ENCODE measurements at regions not wholly inside any gene's neighbourhood (a gene's known extent, or its start where the extent isn't known, plus 50 kb on each side); places are given as distances from the start of the nearest gene placed in this dataset.
"Not testable (repeated sequence)": the region's sequence is repeated elsewhere in the genome, so short reads cannot be mapped to it uniquely, and the experiment has no call there.

GRCh38 chr3:22861426-22861825, 341.7 kb upstream of the UBE2E2 start:
- H3K27ac ChIP-seq (ENCODE audit: low read depth, low read length) = no peak overlapping the region
- Mint-ChIP-seq H3K36me3 (no peaks in the 10 kb centered on the region), H3K27ac (no peak overlapping the region), H3K27me3 (no peaks in the 10 kb centered on the region), H3K4me3 (no peak overlapping the region), H3K9me3 (peaks cover 0 to 4% (median 0%) of the 10 kb centered on the region in 8 donors), H3K4me1 (no peaks in the 10 kb centered on the region)
- H3K4me3 ChIP-seq (ENCODE audit: low read length in 2 of 2) = no peak overlapping the region
- H3K4me1 ChIP-seq (ENCODE audit: insufficient read depth, low read length) = no peaks in the 10 kb centered on the region
- POLR2A ChIA-PET (ENCODE audit: partially characterized antibody) = no interaction called here
- no peaks in the 10 kb centered on the region for H3K27me3 ChIP-seq (ENCODE audit: insufficient read depth, low read length)
- H3K9me3 ChIP-seq (ENCODE audit: control insufficient read depth in 1 of 2, low read length in 2 of 2) = no peaks in the 10 kb centered on the region
- no peaks in the 10 kb centered on the region for H3K36me3 ChIP-seq (ENCODE audit: insufficient read depth, low read length)
- intact Hi-C loops (cut with micrococcal nuclease) = no loop called here
- CTCF ChIA-PET (ENCODE audit: partially characterized antibody) = no interaction called here
- no peak for DNase-seq

GRCh38 chr3:22862111-22862510, 341.0 kb upstream of the UBE2E2 start:
- no peak overlapping the region for H3K27ac Mint-ChIP-seq
- intact Hi-C loops (cut with micrococcal nuclease) = no loop called here
- peaks cover 0 to 4% (median 0%) of the 10 kb centered on the region in 8 donors for H3K9me3 Mint-ChIP-seq
- H3K36me3 Mint-ChIP-seq = no peaks in the 10 kb centered on the region
- H3K27me3 ChIP-seq (ENCODE audit: insufficient read depth, low read length) = no peaks in the 10 kb centered on the region
- H3K4me1 ChIP-seq (ENCODE audit: insufficient read depth, low read length) = no peaks in the 10 kb centered on the region
- ChIA-PET CTCF (ENCODE audit: partially characterized antibody) (no interaction called here), POLR2A (ENCODE audit: partially characterized antibody) (no interaction called here)
- H3K36me3 ChIP-seq (ENCODE audit: insufficient read depth, low read length) = no peaks in the 10 kb centered on the region
- H3K27me3 Mint-ChIP-seq = no peaks in the 10 kb centered on the region
- no peak overlapping the region for H3K4me3 ChIP-seq (ENCODE audit: low read length in 2 of 2)
- no peak for DNase-seq
- no peaks in the 10 kb centered on the region for H3K9me3 ChIP-seq (ENCODE audit: control insufficient read depth in 1 of 2, low read length in 2 of 2)
- H3K4me3 Mint-ChIP-seq = no peak overlapping the region
- H3K27ac ChIP-seq (ENCODE audit: low read depth, low read length) = no peak overlapping the region
- H3K4me1 Mint-ChIP-seq = no peaks in the 10 kb centered on the region

DNA sequence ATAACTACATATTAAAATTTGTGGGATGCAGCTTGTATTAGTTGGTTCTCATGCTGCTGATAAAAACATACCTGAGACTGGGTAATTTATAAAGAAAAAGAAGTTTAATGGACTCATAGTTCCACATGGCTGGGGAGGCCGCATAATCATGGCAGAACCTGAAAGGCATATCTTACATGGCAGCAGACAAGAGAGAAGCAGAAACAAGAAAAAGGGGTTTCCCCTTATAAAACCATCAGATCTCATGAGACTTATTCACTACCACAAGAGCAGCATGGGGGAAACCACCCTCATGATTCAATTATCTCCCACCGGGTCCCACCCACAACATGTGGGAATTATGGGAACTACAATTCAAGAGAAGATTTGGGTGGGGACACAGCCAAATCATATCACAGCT, 320.3 kb upstream of the UBE2E2 start:
- H3K27ac Mint-ChIP-seq; DNase-seq; CTCF ChIA-PET (ENCODE audit: partially characterized antibody); H3K9me3 Mint-ChIP-seq; POLR2A ChIA-PET (ENCODE audit: partially characterized antibody); H3K9me3 ChIP-seq (ENCODE audit: control insufficient read depth in 1 of 2, low read length in 2 of 2); H3K4me1 ChIP-seq (ENCODE audit: insufficient read depth, low read length); H3K36me3 ChIP-seq (ENCODE audit: insufficient read depth, low read length); H3K4me3 Mint-ChIP-seq; H3K27me3 Mint-ChIP-seq; H3K27ac ChIP-seq (ENCODE audit: low read depth, low read length); intact Hi-C loops (cut with micrococcal nuclease); H3K27me3 ChIP-seq (ENCODE audit: insufficient read depth, low read length); H3K4me1 Mint-ChIP-seq; H3K36me3 Mint-ChIP-seq; H3K4me3 ChIP-seq (ENCODE audit: low read length in 2 of 2): not testable (repeated sequence)

- Histone ChIP-seq H3K27ac (ENCODE audit: low read depth, low read length) (no peak overlapping the region), H3K4me3 (ENCODE audit: low read length in 2 of 2) (no peak overlapping the region), H3K27me3 (ENCODE audit: insufficient read depth, low read length) (no peaks in the 10 kb centered on the region), H3K4me1 (ENCODE audit: insufficient read depth, low read length) (no peaks in the 10 kb centered on the region), H3K36me3 (ENCODE audit: insufficient read depth, low read length) (no peaks in the 10 kb centered on the region), H3K9me3 (ENCODE audit: control insufficient read depth in 1 of 2, low read length in 2 of 2) (no peaks in the 10 kb centered on the region)
- no peaks in the 10 kb centered on the region for H3K27me3 Mint-ChIP-seq
- no peak overlapping the region for H3K27ac Mint-ChIP-seq
- POLR2A ChIA-PET (ENCODE audit: partially characterized antibody) = interaction anchor here (0.9 kb wide), 1 partner anchor 9 kb away, joined by 3 read pairs; no protein-coding TSS in a partner anchor
- no peak for DNase-seq
- CTCF ChIA-PET (ENCODE audit: partially characterized antibody) = no interaction called here
- H3K36me3 Mint-ChIP-seq = no peaks in the 10 kb centered on the region
- H3K4me1 Mint-ChIP-seq = no peaks in the 10 kb centered on the region
- intact Hi-C loops (cut with micrococcal nuclease) = no loop called here
- no peak overlapping the region for H3K4me3 Mint-ChIP-seq
- H3K9me3 Mint-ChIP-seq = peaks cover 0 to 4% (median 0%) of the 10 kb centered on the region in 8 donors
Observed at GRCh38 chr3:22885039-22885438, 318.1 kb upstream of the UBE2E2 start.

- no peak overlapping the region for H3K27ac Mint-ChIP-seq
- no peak overlapping the region for H3K4me3 ChIP-seq (ENCODE audit: low read length in 2 of 2)
- H3K27ac ChIP-seq (ENCODE audit: low read depth, low read length) = no peak overlapping the region
- no peaks in the 10 kb centered on the region for H3K27me3 ChIP-seq (ENCODE audit: insufficient read depth, low read length)
- H3K36me3 ChIP-seq (ENCODE audit: insufficient read depth, low read length) = no peaks in the 10 kb centered on the region
- H3K9me3 ChIP-seq (ENCODE audit: control insufficient read depth in 1 of 2, low read length in 2 of 2) = no peaks in the 10 kb centered on the region
- no peaks in the 10 kb centered on the region for H3K4me1 ChIP-seq (ENCODE audit: insufficient read depth, low read length)
- H3K27me3 Mint-ChIP-seq = no peaks in the 10 kb centered on the region
- H3K4me3 Mint-ChIP-seq = no peak overlapping the region
- peaks cover 0 to 4% (median under 1%) of the 10 kb centered on the region in 8 donors for H3K9me3 Mint-ChIP-seq
- DNase-seq = no peak
- H3K4me1 Mint-ChIP-seq = no peaks in the 10 kb centered on the region
- ChIA-PET POLR2A (ENCODE audit: partially characterized antibody) (no interaction called here), CTCF (ENCODE audit: partially characterized antibody) (no interaction called here)
- intact Hi-C loops (cut with micrococcal nuclease) = no loop called here
- no peaks in the 10 kb centered on the region for H3K36me3 Mint-ChIP-seq
Observed at GRCh38 chr3:22885574-22886341, 317.4 kb upstream of the UBE2E2 start.

- Histone ChIP-seq H3K9me3 (ENCODE audit: control insufficient read depth in 1 of 2, low read length in 2 of 2) (no peaks in the 10 kb centered on the region), H3K36me3 (ENCODE audit: insufficient read depth, low read length) (no peaks in the 10 kb centered on the region), H3K27ac (ENCODE audit: low read depth, low read length) (no peak overlapping the region), H3K4me1 (ENCODE audit: insufficient read depth, low read length) (no peaks in the 10 kb centered on the region), H3K27me3 (ENCODE audit: insufficient read depth, low read length) (no peaks in the 10 kb centered on the region), H3K4me3 (ENCODE audit: low read length in 2 of 2) (no peak overlapping the region)
- Mint-ChIP-seq H3K36me3 (no peaks in the 10 kb centered on the region), H3K27me3 (no peaks in the 10 kb centered on the region), H3K4me1 (no peaks in the 10 kb centered on the region), H3K27ac (no peak overlapping the region), H3K4me3 (no peak overlapping the region), H3K9me3 (peaks cover 0 to 4% (median under 1%) of the 10 kb centered on the region in 8 donors)
- no peak for DNase-seq
- ChIA-PET POLR2A (ENCODE audit: partially characterized antibody) (no interaction called here), CTCF (ENCODE audit: partially characterized antibody) (no interaction called here)
- intact Hi-C loops (cut with micrococcal nuclease) = no loop called here
Observed at GRCh38 chr3:22886439-22887068, 316.6 kb upstream of the UBE2E2 start.

- Mint-ChIP-seq H3K27ac (no peak overlapping the region), H3K9me3 (peaks cover 0 to 3% (median 0%) of the 10 kb centered on the region in 8 donors), H3K4me1 (no peaks in the 10 kb centered on the region), H3K27me3 (no peaks in the 10 kb centered on the region), H3K4me3 (no peak overlapping the region), H3K36me3 (no peaks in the 10 kb centered on the region)
- intact Hi-C loops (cut with micrococcal nuclease) = no loop called here
- Histone ChIP-seq H3K27ac (ENCODE audit: low read depth, low read length) (no peak overlapping the region), H3K9me3 (ENCODE audit: control insufficient read depth in 1 of 2, low read length in 2 of 2) (no peaks in the 10 kb centered on the region), H3K4me3 (ENCODE audit: low read length in 2 of 2) (no peak overlapping the region), H3K27me3 (ENCODE audit: insufficient read depth, low read length) (no peaks in the 10 kb centered on the region), H3K4me1 (ENCODE audit: insufficient read depth, low read length) (no peaks in the 10 kb centered on the region), H3K36me3 (ENCODE audit: insufficient read depth, low read length) (no peaks in the 10 kb centered on the region)
- POLR2A ChIA-PET (ENCODE audit: partially characterized antibody) = no interaction called here
- CTCF ChIA-PET (ENCODE audit: partially characterized antibody) = no interaction called here
- no peak for DNase-seq
Observed at GRCh38 chr3:22887664-22888291, 315.3 kb upstream of the UBE2E2 start.
